Uterus (tissue), 2 donors: ENCODE measurements at regions not wholly inside any gene's neighbourhood (a gene's known extent, or its start where the extent isn't known, plus 50 kb on each side); places are given as distances from the start of the nearest gene placed in this dataset.

Source experiments
- CTCF ChIP-seq, 4 experiments: fragments of 200-600 bp in 2 of 4; fragments of 450-650 bp in 2 of 4; sonication (generic) in 2 of 4; IDR thresholded peaks; one replicate each; pipeline ENCODE4 v1.5.1; 2016 to 2019; ENCODE audit warnings: antibody characterized with exemption in 4 of 4, mild to moderate bottlenecking in 2 of 4, moderate library complexity in 1 of 4
- POLR2A ChIP-seq, 2 donors: fragments of 450-650 bp; IDR thresholded peaks; one replicate each; pipeline ENCODE4 v1.6.1; 2016; ENCODE audit warnings: antibody characterized with exemption in 2 of 2, mild to moderate bottlenecking in 1 of 2, moderate library complexity in 1 of 2

GRCh38 chr2:160825433-160825832 lies 331.8 kb upstream of the RBMS1 start:
- no peak for TF ChIP-seq CTCF (IDR thresholded peaks at IDR 0.05)
- TF ChIP-seq POLR2A (IDR thresholded peaks at IDR 0.05) = no peak
